ENCODE measurements at regions not wholly inside any gene's neighbourhood (a gene's known extent, or its start where the extent isn't known, plus 50 kb on each side); places are given as distances from the start of the nearest gene placed in this dataset.

DNA sequence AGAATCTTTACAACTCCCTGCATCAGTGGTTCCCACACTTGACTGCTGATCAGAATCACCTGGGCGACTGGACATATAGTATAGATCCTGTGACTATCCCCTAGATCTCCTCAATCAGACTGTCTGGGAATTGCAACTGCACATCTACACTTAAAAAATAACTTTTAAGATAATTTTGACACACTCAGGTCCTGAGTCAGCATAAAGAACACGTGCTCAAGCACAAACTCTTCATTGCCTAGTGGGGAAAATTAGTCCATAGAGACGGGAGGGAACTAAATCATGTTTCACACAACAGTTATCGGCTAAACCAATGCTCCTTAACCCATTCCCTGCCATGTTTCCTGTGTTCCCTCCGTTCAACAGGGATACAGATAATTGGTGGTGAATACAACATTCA is 243.5 kb upstream of the FGF13 start:
- Histone ChIP-seq H3K27ac (no peak overlapping the region), H3K4me3 (no peak overlapping the region), H4K20me1 (ENCODE audit: low read depth) (no peaks in the 10 kb centered on the region), H3K79me2 (ENCODE audit: low read depth) (no peaks in the 10 kb centered on the region), H3K4me2 (no peak overlapping the region), H3K27me3 (no peaks in the 10 kb centered on the region), H3F3A (ENCODE audit: low read depth) (no peaks in the 10 kb centered on the region), H2AFZ (replicated peaks) (no peak overlapping the region), H3K9ac (no peak overlapping the region), H3K36me3 (no peaks in the 10 kb centered on the region), H3K4me1 (no peaks in the 10 kb centered on the region), H3K9me3 (ENCODE audit: low read depth) (no peaks in the 10 kb centered on the region)
- DNase-seq (ENCODE audit: low spot score), result no peak
- Mint-ChIP-seq H3K27me3 (ENCODE audit: insufficient read depth, low read depth) (no peaks in the 10 kb centered on the region), H3K27ac (no peak overlapping the region), H3K9me3 (peaks cover 7% of the 10 kb centered on the region), H3K4me1 (no peaks in the 10 kb centered on the region), H3K36me3 (peaks cover 2% of the 10 kb centered on the region), H3K4me3 (no peak overlapping the region)
- no peak for TF ChIP-seq EZH2phosphoT487 (IDR thresholded peaks at IDR 0.05)
- TF ChIP-seq, protein P1, sequence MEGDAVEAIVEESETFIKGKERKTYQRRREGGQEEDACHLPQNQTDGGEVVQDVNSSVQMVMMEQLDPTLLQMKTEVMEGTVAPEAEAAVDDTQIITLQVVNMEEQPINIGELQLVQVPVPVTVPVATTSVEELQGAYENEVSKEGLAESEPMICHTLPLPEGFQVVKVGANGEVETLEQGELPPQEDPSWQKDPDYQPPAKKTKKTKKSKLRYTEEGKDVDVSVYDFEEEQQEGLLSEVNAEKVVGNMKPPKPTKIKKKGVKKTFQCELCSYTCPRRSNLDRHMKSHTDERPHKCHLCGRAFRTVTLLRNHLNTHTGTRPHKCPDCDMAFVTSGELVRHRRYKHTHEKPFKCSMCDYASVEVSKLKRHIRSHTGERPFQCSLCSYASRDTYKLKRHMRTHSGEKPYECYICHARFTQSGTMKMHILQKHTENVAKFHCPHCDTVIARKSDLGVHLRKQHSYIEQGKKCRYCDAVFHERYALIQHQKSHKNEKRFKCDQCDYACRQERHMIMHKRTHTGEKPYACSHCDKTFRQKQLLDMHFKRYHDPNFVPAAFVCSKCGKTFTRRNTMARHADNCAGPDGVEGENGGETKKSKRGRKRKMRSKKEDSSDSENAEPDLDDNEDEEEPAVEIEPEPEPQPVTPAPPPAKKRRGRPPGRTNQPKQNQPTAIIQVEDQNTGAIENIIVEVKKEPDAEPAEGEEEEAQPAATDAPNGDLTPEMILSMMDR (IDR thresholded peaks at IDR 0.05), result no peak
- no peak for TF ChIP-seq EZH2 (IDR thresholded peaks at IDR 0.05)

DNA sequence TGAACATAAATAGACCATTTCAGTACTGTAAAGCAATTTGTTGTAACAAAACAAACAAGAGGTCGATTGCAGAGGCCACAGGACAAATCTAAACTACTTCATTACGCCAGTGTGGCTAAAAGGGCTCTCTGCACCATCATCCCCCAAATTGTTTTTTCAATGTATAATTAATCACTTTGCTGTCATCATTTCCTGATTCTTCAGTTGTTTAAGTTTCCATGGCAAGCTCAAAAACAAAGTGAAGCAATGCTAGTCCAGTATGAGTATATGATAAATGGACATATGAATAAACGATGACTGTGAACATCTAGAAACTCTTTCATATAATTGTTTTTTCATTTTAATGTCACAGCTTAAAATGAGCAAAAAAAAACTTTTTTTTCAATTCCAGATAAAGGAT is 235.4 kb upstream of the FGF13 start:
- no peaks in the 10 kb centered on the region for H3K36me3 ChIP-seq
- Mint-ChIP-seq H3K36me3 (no peaks in the 10 kb centered on the region), H3K9me3 (peaks cover 6% of the 10 kb centered on the region), H3K27me3 (ENCODE audit: insufficient read depth, low read depth) (no peaks in the 10 kb centered on the region), H3K4me3 (no peak overlapping the region), H3K27ac (no peak overlapping the region), H3K4me1 (no peaks in the 10 kb centered on the region)
- H3K27ac ChIP-seq, result no peak overlapping the region
- TF ChIP-seq, protein P1 (IDR thresholded peaks at IDR 0.05), result no peak
- no peak for TF ChIP-seq EZH2 (IDR thresholded peaks at IDR 0.05)
- no peak for TF ChIP-seq EZH2phosphoT487 (IDR thresholded peaks at IDR 0.05)
- no peak overlapping the region for H3K4me2 ChIP-seq
- no peaks in the 10 kb centered on the region for H3K4me1 ChIP-seq
- H3F3A ChIP-seq (ENCODE audit: low read depth), result no peaks in the 10 kb centered on the region
- no peak overlapping the region for H2AFZ ChIP-seq (replicated peaks)
- H3K79me2 ChIP-seq (ENCODE audit: low read depth), result no peaks in the 10 kb centered on the region
- H4K20me1 ChIP-seq (ENCODE audit: low read depth), result no peaks in the 10 kb centered on the region
- H3K27me3 ChIP-seq, result no peaks in the 10 kb centered on the region
- H3K9ac ChIP-seq, result no peak overlapping the region
- no peak for DNase-seq (ENCODE audit: low spot score)
- no peak overlapping the region for H3K4me3 ChIP-seq
- no peaks in the 10 kb centered on the region for H3K9me3 ChIP-seq (ENCODE audit: low read depth)

DNA sequence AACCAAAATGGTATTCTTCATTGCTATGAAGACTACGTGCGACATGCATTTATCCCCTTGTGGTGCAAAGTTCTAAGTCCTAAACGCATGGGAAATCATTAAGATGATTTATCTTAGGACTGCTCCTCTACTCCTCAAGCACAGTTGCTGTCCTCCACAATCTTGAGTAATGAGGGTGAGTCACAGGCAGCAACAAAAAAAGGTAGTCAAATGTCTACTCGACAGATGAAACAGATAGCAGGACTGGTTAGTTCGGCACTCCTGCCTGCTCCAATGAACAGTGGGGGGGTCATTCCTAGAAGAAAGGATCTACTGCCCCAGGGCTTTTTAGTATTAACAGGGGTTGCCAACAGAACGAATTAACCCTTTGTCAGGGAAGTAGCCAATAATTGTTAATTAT is 233.7 kb upstream of the FGF13 start:
- peaks cover 2% of the 10 kb centered on the region for H3K27me3 Mint-ChIP-seq (ENCODE audit: insufficient read depth, low read depth)
- no peak for DNase-seq (ENCODE audit: low spot score)
- Histone ChIP-seq H3K79me2 (ENCODE audit: low read depth) (no peaks in the 10 kb centered on the region), H2AFZ (replicated peaks) (no peak overlapping the region), H3K4me1 (no peaks in the 10 kb centered on the region), H3K4me3 (no peak overlapping the region), H3K36me3 (no peaks in the 10 kb centered on the region), H4K20me1 (ENCODE audit: low read depth) (no peaks in the 10 kb centered on the region), H3K27ac (no peak overlapping the region), H3K27me3 (no peaks in the 10 kb centered on the region), H3K9me3 (ENCODE audit: low read depth) (no peaks in the 10 kb centered on the region), H3K9ac (no peak overlapping the region), H3F3A (ENCODE audit: low read depth) (no peaks in the 10 kb centered on the region), H3K4me2 (no peak overlapping the region)
- H3K9me3 Mint-ChIP-seq, result no peaks in the 10 kb centered on the region
- no peaks in the 10 kb centered on the region for H3K36me3 Mint-ChIP-seq
- TF ChIP-seq EZH2 (IDR thresholded peaks at IDR 0.05) (no peak), EZH2phosphoT487 (IDR thresholded peaks at IDR 0.05) (no peak)
- TF ChIP-seq, protein P1 (IDR thresholded peaks at IDR 0.05), result no peak
- H3K4me1 Mint-ChIP-seq, result no peaks in the 10 kb centered on the region
- no peak overlapping the region for H3K27ac Mint-ChIP-seq
- H3K4me3 Mint-ChIP-seq, result no peak overlapping the region

DNA sequence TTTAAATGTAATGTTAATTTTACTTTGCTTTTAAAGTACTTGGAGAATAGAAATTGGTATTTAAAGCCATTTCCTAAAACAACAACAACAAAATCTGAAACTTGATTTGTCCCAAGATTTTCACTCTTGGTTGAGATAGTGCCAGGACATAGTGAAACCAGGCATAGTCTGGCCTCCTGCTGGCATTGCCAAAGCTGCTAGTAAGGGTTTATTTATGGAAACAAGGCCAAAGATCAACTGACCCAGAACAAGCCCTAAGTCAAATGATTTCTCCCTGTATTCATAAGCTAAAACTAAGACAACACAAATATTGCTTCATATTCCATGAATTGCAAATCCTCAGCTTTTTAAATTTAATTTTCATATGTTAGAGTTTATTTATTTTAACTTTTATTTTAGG is 227.5 kb upstream of the FGF13 start:
- H3K4me3 ChIP-seq, result no peak overlapping the region
- H3K27ac ChIP-seq, result no peak overlapping the region
- no peak overlapping the region for H3K4me2 ChIP-seq
- H3K27me3 Mint-ChIP-seq (ENCODE audit: insufficient read depth, low read depth), result peaks cover 8% of the 10 kb centered on the region
- no peak overlapping the region for H3K4me3 Mint-ChIP-seq
- H3K9me3 Mint-ChIP-seq, result no peaks in the 10 kb centered on the region
- TF ChIP-seq EZH2phosphoT487 (IDR thresholded peaks at IDR 0.05) (no peak), EZH2 (IDR thresholded peaks at IDR 0.05) (no peak)
- TF ChIP-seq, protein P1 (IDR thresholded peaks at IDR 0.05), result no peak
- no peak overlapping the region for H2AFZ ChIP-seq (replicated peaks)
- no peaks in the 10 kb centered on the region for H3K36me3 Mint-ChIP-seq
- no peaks in the 10 kb centered on the region for H3K4me1 ChIP-seq
- peaks cover 4% of the 10 kb centered on the region for H3K4me1 Mint-ChIP-seq
- no peaks in the 10 kb centered on the region for H3K36me3 ChIP-seq
- H3K27me3 ChIP-seq, result no peaks in the 10 kb centered on the region
- no peaks in the 10 kb centered on the region for H3F3A ChIP-seq (ENCODE audit: low read depth)
- H3K79me2 ChIP-seq (ENCODE audit: low read depth), result no peaks in the 10 kb centered on the region
- H3K9me3 ChIP-seq (ENCODE audit: low read depth), result no peaks in the 10 kb centered on the region
- no peak overlapping the region for H3K9ac ChIP-seq
- H3K27ac Mint-ChIP-seq, result no peak overlapping the region
- DNase-seq (ENCODE audit: low spot score), result no peak
- H4K20me1 ChIP-seq (ENCODE audit: low read depth), result no peaks in the 10 kb centered on the region
